Astrocyte of the spinal cord (primary cell): ENCODE measurements at regions not wholly inside any gene's neighbourhood (a gene's known extent, or its start where the extent isn't known, plus 50 kb on each side); places are given as distances from the start of the nearest gene placed in this dataset.

Experiments
- DNase-seq: peaks from one replicate; pipeline ENCODE4 v3.0.0; 2011; ENCODE audit warnings: low read depth, low spot score
- H3K4me3 ChIP-seq: 2 replicates; pipeline ENCODE4 v1.5.1; 2011; ENCODE audit warnings: low read depth, mild to moderate bottlenecking, low read length, moderate library complexity
- CTCF ChIP-seq: IDR thresholded peaks from 2 replicates; pipeline ENCODE4 v1.5.1; 2012; ENCODE audit warnings: low read depth, mild to moderate bottlenecking, low read length, inconsistent platforms
- in situ Hi-C: cut with HindIII; loops from 2 replicates; pipeline ENCODE4 v1.10.0; 2017; ENCODE audit warnings: low sequenced_read_pairs

GRCh38 chr6:44672086-44672485, 284.6 kb downstream of the CDC5L start:
- H3K4me3 ChIP-seq, result no peak overlapping the region
- no peak for TF ChIP-seq CTCF
- no peak for DNase-seq
- in situ Hi-C loops, result no loop called here

- H3K4me3 ChIP-seq, result no peak overlapping the region
- no peak for DNase-seq
- in situ Hi-C loops, result no loop called here
- TF ChIP-seq CTCF, result no peak
Measured at GRCh38 chr6:44672841-44673240, 285.3 kb downstream of the CDC5L start.

- DNase-seq, result no peak
- no peak for TF ChIP-seq CTCF
- H3K4me3 ChIP-seq, result no peak overlapping the region
- in situ Hi-C loops, result no loop called here
Measured at GRCh38 chr6:44674226-44675155, 287.0 kb downstream of the CDC5L start.

GRCh38 chr6:44675449-44675848, 287.9 kb downstream of the CDC5L start:
- no peak for TF ChIP-seq CTCF
- DNase-seq, result no peak
- in situ Hi-C loops, result no loop called here
- no peak overlapping the region for H3K4me3 ChIP-seq

GRCh38 chr6:44676246-44676790, 288.8 kb downstream of the CDC5L start:
- no peak for TF ChIP-seq CTCF
- in situ Hi-C loops, result no loop called here
- H3K4me3 ChIP-seq, result no peak overlapping the region
- DNase-seq, result no peak

- no peak for DNase-seq
- in situ Hi-C loops, result no loop called here
- H3K4me3 ChIP-seq, result no peak overlapping the region
- TF ChIP-seq CTCF, result no peak
Measured at GRCh38 chr6:44676826-44677433, 289.4 kb downstream of the CDC5L start.
